HEK293 (cell line): ENCODE measurements at regions not wholly inside any gene's neighbourhood (a gene's known extent, or its start where the extent isn't known, plus 50 kb on each side); places are given as distances from the start of the nearest gene placed in this dataset.

ENCODE experiments used
- CTCF ChIA-PET: fragments of 350-600 bp; formaldehyde crosslinking; extraction: SDS; loops from one replicate; lab custom pipeline; 2021; ENCODE audit warnings: antibody characterized with exemption; lab: Yijun Ruan, JAX
- POLR2A ChIA-PET: fragments of 300-600 bp; formaldehyde crosslinking; extraction: SDS; loops from one replicate; lab custom pipeline; 2020; ENCODE audit warnings: antibody characterized with exemption, inconsistent platforms; lab: Yijun Ruan, JAX
- H3K27ac ChIP-seq: fragments of 200-500 bp; sonication (Bioruptor generic); 2 replicates; pipeline ENCODE4 v1.5.1; 2014; ENCODE audit warnings: low read depth, low read length, control low read depth, inconsistent platforms; ENCODE audit errors: extremely low read depth
- H3K36me3 ChIP-seq, 2 experiments: fragments of 200-500 bp in 1 of 2; sonication (Bioruptor generic) in 1 of 2; 1 replicate in 1 of 2; 2 replicates in 1 of 2; pipeline ENCODE4 v1.5.1; 2014 to 2017; ENCODE audit warnings: inconsistent platforms in 2 of 2, low read length in 2 of 2; ENCODE audit not compliant: control insufficient read depth in 2 of 2, insufficient read depth in 1 of 2
- H3K4me1 ChIP-seq: fragments of 200-500 bp; sonication (Bioruptor generic); 2 replicates; pipeline ENCODE4 v1.5.1; 2014; ENCODE audit warnings: mild to moderate bottlenecking, low read length, inconsistent platforms; ENCODE audit not compliant: control insufficient read depth, insufficient read depth
- H3K4me3 ChIP-seq: 2 replicates; pipeline ENCODE4 v1.5.1; 2011; ENCODE audit warnings: low read depth, mild to moderate bottlenecking, control low read depth, low read length, moderate library complexity
- H3K9me3 ChIP-seq: fragments of 200-500 bp; sonication (Bioruptor generic); 2 replicates; pipeline ENCODE4 v1.5.1; 2014; ENCODE audit warnings: low read depth, low read length, inconsistent platforms; ENCODE audit not compliant: control insufficient read depth, insufficient read depth
- HOXD13 ChIP-seq: sonication (generic); formaldehyde crosslinking; IDR thresholded peaks from 2 replicates; pipeline ENCODE4 v1.8.0; 2022; ENCODE audit warnings: missing genetic modification reagents, borderline replicate concordance
- REST ChIP-seq: fragments of 450-650 bp; formaldehyde crosslinking; IDR thresholded peaks from 2 replicates; pipeline ENCODE4 v1.5.1; 2016; ENCODE audit warnings: missing biosample characterization, missing genetic modification characterization
- TCF7L2 ChIP-seq: IDR thresholded peaks from 2 replicates; pipeline ENCODE4 v1.6.1; 2011; ENCODE audit warnings: low read depth, mild to moderate bottlenecking, inconsistent platforms, low read length, moderate library complexity, borderline replicate concordance
- TRIM28 ChIP-seq: IDR thresholded peaks from 2 replicates; pipeline ENCODE4 v1.6.1; 2011; ENCODE audit warnings: low read length, control low read depth, borderline replicate concordance
- ZFP41 ChIP-seq: fragments of 450-650 bp; formaldehyde crosslinking; IDR thresholded peaks from 2 replicates; pipeline ENCODE4 v1.5.1; 2016; ENCODE audit warnings: missing biosample characterization, missing genetic modification characterization, borderline replicate concordance
- ZNF121 ChIP-seq: fragments of 450-650 bp; formaldehyde crosslinking; IDR thresholded peaks from 2 replicates; pipeline ENCODE4 v1.5.1; 2016; ENCODE audit warnings: missing biosample characterization, missing genetic modification characterization
- ZNF146 ChIP-seq: fragments of 450-650 bp; formaldehyde crosslinking; IDR thresholded peaks from 2 replicates; pipeline ENCODE4 v1.5.1; 2016; ENCODE audit warnings: missing biosample characterization, missing genetic modification characterization
- ZNF155 ChIP-seq: fragments of 450-650 bp; formaldehyde crosslinking; IDR thresholded peaks from 2 replicates; pipeline ENCODE4 v1.5.1; 2016; ENCODE audit warnings: missing biosample characterization, missing genetic modification characterization
- ZNF169 ChIP-seq: fragments of 450-650 bp; formaldehyde crosslinking; IDR thresholded peaks from 2 replicates; pipeline ENCODE4 v1.5.1; 2016; ENCODE audit warnings: missing biosample characterization, missing genetic modification characterization
- ZNF174 ChIP-seq: fragments of 450-650 bp; formaldehyde crosslinking; IDR thresholded peaks from 2 replicates; pipeline ENCODE4 v1.5.0; 2017; ENCODE audit warnings: missing biosample characterization, mild to moderate bottlenecking, missing genetic modification characterization
- ZNF211 ChIP-seq: fragments of 450-650 bp; formaldehyde crosslinking; IDR thresholded peaks from 2 replicates; pipeline ENCODE4 v1.5.1; 2016; ENCODE audit warnings: low read depth, missing biosample characterization, missing genetic modification characterization
- ZNF335 ChIP-seq: fragments of 450-650 bp; formaldehyde crosslinking; conservative IDR thresholded peaks from 2 replicates; pipeline ENCODE4 v1.5.1; 2016; ENCODE audit warnings: missing biosample characterization, missing genetic modification characterization
- ZNF341 ChIP-seq: fragments of 450-650 bp; formaldehyde crosslinking; IDR thresholded peaks from 2 replicates; pipeline ENCODE4; 2016; ENCODE audit warnings: low read depth, missing biosample characterization, missing genetic modification characterization
- ZNF37A ChIP-seq: fragments of 450-650 bp; IDR thresholded peaks from 2 replicates; pipeline ENCODE4 v1.5.1; 2018; ENCODE audit warnings: missing biosample characterization, missing genetic modification characterization
- ZNF423 ChIP-seq: fragments of 450-650 bp; formaldehyde crosslinking; IDR thresholded peaks from 2 replicates; pipeline ENCODE4 v1.5.1; 2016; ENCODE audit warnings: missing biosample characterization, missing genetic modification characterization
- ZNF426 ChIP-seq: fragments of 450-650 bp; formaldehyde crosslinking; IDR thresholded peaks from 2 replicates; pipeline ENCODE4 v1.5.1; 2017; ENCODE audit warnings: missing biosample characterization, missing genetic modification characterization, mild to moderate bottlenecking, inconsistent platforms, moderate library complexity
- ZNF501 ChIP-seq: fragments of 450-650 bp; formaldehyde crosslinking; IDR thresholded peaks from 2 replicates; pipeline ENCODE4 v1.5.1; 2016; ENCODE audit warnings: missing biosample characterization, missing genetic modification characterization
- ZNF571 ChIP-seq: fragments of 450-650 bp; formaldehyde crosslinking; IDR thresholded peaks from 2 replicates; pipeline ENCODE4 v1.5.0; 2017; ENCODE audit warnings: missing biosample characterization, missing genetic modification characterization
- ZNF621 ChIP-seq: fragments of 450-650 bp; formaldehyde crosslinking; IDR thresholded peaks from 2 replicates; pipeline ENCODE4 v1.5.1; 2017; ENCODE audit warnings: missing biosample characterization, missing genetic modification characterization
- ZNF626 ChIP-seq: fragments of 450-650 bp; sonication (Bioruptor Pico); formaldehyde crosslinking; IDR thresholded peaks from 2 replicates; pipeline ENCODE4 v1.5.1; 2018; ENCODE audit warnings: missing biosample characterization, missing genetic modification characterization, inconsistent platforms
- ZNF660 ChIP-seq: fragments of 450-650 bp; IDR thresholded peaks from 2 replicates; pipeline ENCODE4 v1.5.1; 2018; ENCODE audit warnings: missing biosample characterization, mild to moderate bottlenecking, missing genetic modification characterization
- ZNF830 ChIP-seq: fragments of 450-650 bp; IDR thresholded peaks from 2 replicates; pipeline ENCODE4 v1.5.0; 2018; ENCODE audit warnings: missing biosample characterization, missing genetic modification characterization, low read depth, mild to moderate bottlenecking, moderate library complexity
- TF ChIP-seq, protein P1 (sequence below): fragments of 450-650 bp; formaldehyde crosslinking; IDR thresholded peaks from 2 replicates; pipeline ENCODE4 v1.5.1; 2016; ENCODE audit warnings: missing biosample characterization, missing genetic modification characterization, low read depth
- TF ChIP-seq, protein P2 (sequence below): fragments of 450-650 bp; formaldehyde crosslinking; optimal IDR thresholded peaks from 2 replicates; pipeline ENCODE3; 2016; ENCODE audit warnings: missing biosample characterization, mild to moderate bottlenecking, missing genetic modification characterization
- TF ChIP-seq, protein P3 (sequence below): fragments of 450-650 bp; formaldehyde crosslinking; IDR thresholded peaks from 2 replicates; pipeline ENCODE4 v1.5.1; 2017; ENCODE audit warnings: missing biosample characterization, missing genetic modification characterization

GRCh38 chr5:81815321-81815720, 64.4 kb upstream of the SSBP2 start:
- Histone ChIP-seq H3K4me1 (no peaks in the 10 kb centered on the region), H3K36me3 (no peaks in the 10 kb centered on the region), H3K27ac (no peak overlapping the region), H3K4me3 (no peak overlapping the region), H3K9me3 (no peaks in the 10 kb centered on the region)
- TF ChIP-seq ZNF37A (tag by site-specific recombination) = no peak
- no peak for TF ChIP-seq ZNF341 (tag by site-specific recombination)
- TF ChIP-seq, protein P1, sequence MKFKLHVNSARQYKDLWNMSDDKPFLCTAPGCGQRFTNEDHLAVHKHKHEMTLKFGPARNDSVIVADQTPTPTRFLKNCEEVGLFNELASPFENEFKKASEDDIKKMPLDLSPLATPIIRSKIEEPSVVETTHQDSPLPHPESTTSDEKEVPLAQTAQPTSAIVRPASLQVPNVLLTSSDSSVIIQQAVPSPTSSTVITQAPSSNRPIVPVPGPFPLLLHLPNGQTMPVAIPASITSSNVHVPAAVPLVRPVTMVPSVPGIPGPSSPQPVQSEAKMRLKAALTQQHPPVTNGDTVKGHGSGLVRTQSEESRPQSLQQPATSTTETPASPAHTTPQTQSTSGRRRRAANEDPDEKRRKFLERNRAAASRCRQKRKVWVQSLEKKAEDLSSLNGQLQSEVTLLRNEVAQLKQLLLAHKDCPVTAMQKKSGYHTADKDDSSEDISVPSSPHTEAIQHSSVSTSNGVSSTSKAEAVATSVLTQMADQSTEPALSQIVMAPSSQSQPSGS = no peak
- TF ChIP-seq ZNF830 = no peak
- no peak for TF ChIP-seq ZNF146 (tag by site-specific recombination)
- TF ChIP-seq HOXD13 = no peak
- TF ChIP-seq ZNF501 (tag by site-specific recombination) = no peak
- TF ChIP-seq, protein P2, sequence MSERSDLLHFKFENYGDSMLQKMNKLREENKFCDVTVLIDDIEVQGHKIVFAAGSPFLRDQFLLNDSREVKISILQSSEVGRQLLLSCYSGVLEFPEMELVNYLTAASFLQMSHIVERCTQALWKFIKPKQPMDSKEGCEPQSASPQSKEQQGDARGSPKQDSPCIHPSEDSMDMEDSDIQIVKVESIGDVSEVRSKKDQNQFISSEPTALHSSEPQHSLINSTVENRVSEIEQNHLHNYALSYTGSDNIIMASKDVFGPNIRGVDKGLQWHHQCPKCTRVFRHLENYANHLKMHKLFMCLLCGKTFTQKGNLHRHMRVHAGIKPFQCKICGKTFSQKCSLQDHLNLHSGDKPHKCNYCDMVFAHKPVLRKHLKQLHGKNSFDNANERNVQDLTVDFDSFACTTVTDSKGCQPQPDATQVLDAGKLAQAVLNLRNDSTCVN = no peak
- TF ChIP-seq, protein P3, sequence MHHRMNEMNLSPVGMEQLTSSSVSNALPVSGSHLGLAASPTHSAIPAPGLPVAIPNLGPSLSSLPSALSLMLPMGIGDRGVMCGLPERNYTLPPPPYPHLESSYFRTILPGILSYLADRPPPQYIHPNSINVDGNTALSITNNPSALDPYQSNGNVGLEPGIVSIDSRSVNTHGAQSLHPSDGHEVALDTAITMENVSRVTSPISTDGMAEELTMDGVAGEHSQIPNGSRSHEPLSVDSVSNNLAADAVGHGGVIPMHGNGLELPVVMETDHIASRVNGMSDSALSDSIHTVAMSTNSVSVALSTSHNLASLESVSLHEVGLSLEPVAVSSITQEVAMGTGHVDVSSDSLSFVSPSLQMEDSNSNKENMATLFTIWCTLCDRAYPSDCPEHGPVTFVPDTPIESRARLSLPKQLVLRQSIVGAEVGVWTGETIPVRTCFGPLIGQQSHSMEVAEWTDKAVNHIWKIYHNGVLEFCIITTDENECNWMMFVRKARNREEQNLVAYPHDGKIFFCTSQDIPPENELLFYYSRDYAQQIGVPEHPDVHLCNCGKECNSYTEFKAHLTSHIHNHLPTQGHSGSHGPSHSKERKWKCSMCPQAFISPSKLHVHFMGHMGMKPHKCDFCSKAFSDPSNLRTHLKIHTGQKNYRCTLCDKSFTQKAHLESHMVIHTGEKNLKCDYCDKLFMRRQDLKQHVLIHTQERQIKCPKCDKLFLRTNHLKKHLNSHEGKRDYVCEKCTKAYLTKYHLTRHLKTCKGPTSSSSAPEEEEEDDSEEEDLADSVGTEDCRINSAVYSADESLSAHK (tag by site-specific recombination) = no peak
- TF ChIP-seq ZNF335 (tag by site-specific recombination) = no peak
- CTCF ChIA-PET = no interaction called here
- POLR2A ChIA-PET = no interaction called here

DNA sequence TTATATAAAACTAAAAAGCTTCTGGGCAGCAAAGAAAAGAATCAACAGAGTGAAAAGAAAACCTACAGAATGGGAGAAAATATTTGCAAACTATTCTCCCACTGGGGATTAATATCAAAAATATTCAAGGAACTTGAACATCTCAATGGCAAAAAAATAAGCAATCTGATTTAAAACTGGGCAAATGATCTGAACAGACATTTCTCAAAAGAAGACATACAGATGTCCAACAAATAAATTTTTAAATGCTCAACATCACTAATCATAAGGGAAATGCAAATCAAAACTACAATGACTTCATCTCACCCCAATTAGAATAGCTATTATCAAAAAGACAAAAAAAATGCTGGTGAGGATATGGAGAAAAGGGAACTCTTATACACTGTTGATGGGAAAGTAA, 57.2 kb upstream of the SSBP2 start:
- Histone ChIP-seq H3K4me3 (no peak overlapping the region), H3K36me3 (no peaks in the 10 kb centered on the region), H3K4me1 (no peaks in the 10 kb centered on the region), H3K9me3 (no peaks in the 10 kb centered on the region), H3K27ac (no peak overlapping the region)
- ChIA-PET POLR2A (no interaction called here), CTCF (interaction anchor here (1.0 kb wide), 1 partner anchor 383 kb away, joined by 4 read pairs; no protein-coding TSS in a partner anchor)
- TF ChIP-seq ZNF426 (tag by site-specific recombination) (no peak), ZNF155 (no peak), TRIM28 (no peak), ZNF423 (tag by site-specific recombination) (no peak), ZNF174 (tag by site-specific recombination) (no peak), ZNF626 (tag by site-specific recombination) (no peak), TCF7L2 (no peak), REST (tag by site-specific recombination) (no peak), ZNF571 (tag by site-specific recombination) (no peak), ZNF621 (no peak), ZNF121 (tag by site-specific recombination) (no peak), ZNF169 (tag by site-specific recombination) (no peak), ZFP41 (tag by site-specific recombination) (no peak), ZNF660 (no peak), ZNF211 (no peak)
